ENCODE measurements at regions not wholly inside any gene's neighbourhood (a gene's known extent, or its start where the extent isn't known, plus 50 kb on each side); places are given as distances from the start of the nearest gene placed in this dataset.
"Not testable (repeated sequence)": the region's sequence is repeated elsewhere in the genome, so short reads cannot be mapped to it uniquely, and the experiment has no call there.

DNA sequence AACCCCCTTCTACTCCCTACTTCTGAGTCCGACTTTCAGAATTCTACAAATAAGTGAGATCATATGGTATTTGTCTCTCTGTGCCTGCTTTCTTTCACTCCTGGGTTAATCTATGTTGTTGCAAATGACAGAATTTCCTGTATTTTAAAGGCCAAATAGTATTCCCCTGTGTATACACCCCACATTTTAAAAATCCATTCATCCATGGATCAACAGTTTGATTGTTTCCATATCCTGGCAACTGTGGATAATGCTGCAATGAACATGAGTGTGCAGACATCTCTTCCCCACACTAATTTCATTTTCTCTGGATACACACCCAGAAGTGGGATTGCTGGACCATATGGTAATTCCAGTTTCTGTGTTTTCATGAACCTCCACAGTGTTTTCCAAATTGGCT lies 225.8 kb upstream of the TCERG1L start:
- no peaks in the 10 kb centered on the region for H3K9me3 Mint-ChIP-seq
- no peak overlapping the region for H3K4me3 Mint-ChIP-seq
- no peaks in the 10 kb centered on the region for H3K27me3 Mint-ChIP-seq (ENCODE audit: low read depth)
- no peaks in the 10 kb centered on the region for H3K4me1 Mint-ChIP-seq (ENCODE audit: low read depth)
- ATAC-seq (replicated peaks in 1 of 2) (no peak), DNase-seq (no peak)
- no peaks in the 10 kb centered on the region for H3K36me3 Mint-ChIP-seq (ENCODE audit: insufficient read depth in 2 of 2)
- H3K27ac Mint-ChIP-seq: no peak overlapping the region

DNA sequence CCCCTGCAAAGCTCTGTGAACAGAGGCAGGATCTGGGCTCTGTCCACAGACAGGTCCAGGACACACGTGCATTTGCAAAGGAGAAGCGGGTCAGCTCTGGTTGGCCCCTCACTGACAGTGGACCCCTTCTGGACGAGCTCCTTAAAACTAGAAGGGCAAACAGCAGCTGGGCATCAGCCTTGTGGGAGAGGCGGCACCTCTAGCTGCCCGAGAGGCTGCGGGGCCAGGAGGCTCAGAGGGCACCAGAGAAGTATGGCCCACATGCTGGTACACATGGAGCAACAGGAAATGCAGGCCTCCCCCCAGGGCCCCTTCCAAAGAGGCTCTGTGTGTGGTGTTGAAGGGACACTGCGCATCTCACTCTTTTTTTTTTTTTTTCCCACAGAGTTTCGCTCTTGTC lies 233.0 kb upstream of the TCERG1L start:
- Mint-ChIP-seq H3K4me3 (no peak overlapping the region), H3K27me3 (ENCODE audit: low read depth) (peaks cover 8% of the 10 kb centered on the region), H3K27ac (no peak overlapping the region), H3K9me3 (no peaks in the 10 kb centered on the region), H3K4me1 (ENCODE audit: low read depth) (no peaks in the 10 kb centered on the region), H3K36me3 (ENCODE audit: insufficient read depth in 2 of 2) (no peaks in the 10 kb centered on the region)
- ATAC-seq (replicated peaks in 1 of 2) (no peak), DNase-seq (no peak)

DNA sequence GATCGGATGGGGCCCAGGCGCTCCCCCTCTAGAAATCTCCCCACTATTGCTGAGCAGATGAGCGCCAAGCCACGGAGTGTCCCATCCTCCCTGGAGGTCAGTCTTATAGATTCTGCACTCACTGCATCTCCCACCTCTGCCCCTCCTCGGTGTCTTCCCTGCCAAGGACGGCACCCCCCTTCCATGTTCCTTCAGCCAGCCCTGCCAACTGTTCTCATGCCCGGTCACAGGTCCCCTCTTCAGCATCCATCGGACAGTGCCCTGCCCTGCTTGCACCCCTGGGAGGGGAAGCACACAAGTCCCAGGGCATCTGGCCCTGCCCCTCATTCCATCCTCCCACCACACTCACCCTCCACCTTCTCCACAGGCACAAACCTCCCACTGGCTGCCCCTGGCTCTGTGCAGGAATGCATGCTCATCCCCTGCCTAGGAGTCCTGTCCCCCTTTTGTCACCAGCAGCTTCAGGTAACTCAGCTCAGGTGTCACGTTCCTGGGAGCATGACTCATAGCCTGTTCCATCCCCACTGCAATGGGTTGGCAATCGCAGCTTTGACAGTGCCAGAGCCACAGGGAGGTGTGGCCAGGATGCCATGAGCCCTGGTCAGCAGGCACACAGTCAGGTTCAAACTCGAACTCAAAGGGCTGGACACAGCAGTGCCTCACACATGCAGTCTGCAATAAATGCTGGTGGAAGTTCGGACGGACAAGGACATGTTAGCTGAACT lies 234.7 kb upstream of the TCERG1L start:
- Mint-ChIP-seq H3K27me3 (ENCODE audit: low read depth) (peaks cover 8% of the 10 kb centered on the region), H3K36me3 (ENCODE audit: insufficient read depth in 2 of 2) (no peaks in the 10 kb centered on the region), H3K4me3 (no peak overlapping the region), H3K4me1 (ENCODE audit: low read depth) (no peaks in the 10 kb centered on the region), H3K27ac (no peak overlapping the region), H3K9me3 (no peaks in the 10 kb centered on the region)
- ATAC-seq (replicated peaks in 1 of 2): no peak
- no peak for DNase-seq

DNA sequence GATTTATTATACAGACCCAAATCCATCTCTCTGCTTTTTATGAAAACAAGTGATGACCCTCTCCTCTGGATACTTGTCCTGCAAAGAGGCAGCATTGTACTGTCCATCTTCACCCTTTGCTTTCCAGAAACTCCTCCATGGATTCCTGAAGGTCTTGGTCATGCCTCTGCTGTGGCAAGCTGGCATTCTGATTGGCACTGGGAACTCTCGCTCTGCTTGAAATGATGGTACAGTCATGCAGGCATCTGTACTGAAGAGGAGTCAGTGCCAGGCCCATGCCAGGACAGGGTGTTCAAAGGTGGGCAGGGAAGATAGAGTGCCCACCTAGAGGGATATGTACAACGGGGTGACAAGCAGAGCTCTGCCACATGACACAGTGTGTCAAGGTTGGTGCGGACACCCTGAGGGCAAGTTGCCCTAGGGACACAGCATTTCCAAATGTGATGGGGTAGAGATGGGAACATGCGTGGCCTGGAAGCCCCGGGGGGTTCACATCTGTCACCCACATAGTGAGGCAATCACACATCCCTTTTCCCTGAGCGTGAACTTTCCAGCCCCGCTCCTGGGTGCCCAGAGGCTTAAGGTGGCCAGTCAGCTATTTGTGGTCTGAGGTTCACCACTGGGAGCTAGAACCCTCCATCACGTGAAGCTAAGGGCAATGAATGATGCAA lies 235.7 kb upstream of the TCERG1L start:
- H3K4me1 Mint-ChIP-seq (ENCODE audit: low read depth): no peaks in the 10 kb centered on the region
- ATAC-seq (replicated peaks in 1 of 2): no peak
- no peak for DNase-seq

DNA sequence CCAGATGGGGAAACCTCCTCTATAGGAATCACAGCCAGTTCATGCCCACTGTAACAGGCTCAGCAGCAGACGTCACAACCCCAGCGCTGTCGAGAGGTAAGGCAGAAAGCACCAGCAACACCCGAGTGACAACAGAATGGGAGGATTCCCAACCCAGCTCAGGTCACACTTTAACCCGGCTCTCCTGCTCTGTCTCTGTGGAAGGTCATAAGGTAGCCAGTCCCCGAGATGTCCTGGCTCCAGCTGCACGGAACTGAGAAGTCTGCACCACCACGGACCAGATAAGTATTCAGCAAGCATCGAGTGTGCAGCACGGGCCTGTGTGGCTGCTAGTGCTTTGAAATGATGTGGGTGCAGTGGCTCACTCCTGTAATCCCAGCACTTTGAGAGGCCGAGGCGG lies 236.7 kb upstream of the TCERG1L start:
- ATAC-seq (replicated peaks in 1 of 2) (no peak), DNase-seq (no peak)

More for the DNA sequence above, 235.7 kb upstream of the TCERG1L start:
- no peak overlapping the region for H3K27ac Mint-ChIP-seq
- no peak overlapping the region for H3K4me3 Mint-ChIP-seq
- no peaks in the 10 kb centered on the region for H3K9me3 Mint-ChIP-seq
- H3K27me3 Mint-ChIP-seq (ENCODE audit: low read depth): peaks cover 8% of the 10 kb centered on the region
- no peaks in the 10 kb centered on the region for H3K36me3 Mint-ChIP-seq (ENCODE audit: insufficient read depth in 2 of 2)

DNA sequence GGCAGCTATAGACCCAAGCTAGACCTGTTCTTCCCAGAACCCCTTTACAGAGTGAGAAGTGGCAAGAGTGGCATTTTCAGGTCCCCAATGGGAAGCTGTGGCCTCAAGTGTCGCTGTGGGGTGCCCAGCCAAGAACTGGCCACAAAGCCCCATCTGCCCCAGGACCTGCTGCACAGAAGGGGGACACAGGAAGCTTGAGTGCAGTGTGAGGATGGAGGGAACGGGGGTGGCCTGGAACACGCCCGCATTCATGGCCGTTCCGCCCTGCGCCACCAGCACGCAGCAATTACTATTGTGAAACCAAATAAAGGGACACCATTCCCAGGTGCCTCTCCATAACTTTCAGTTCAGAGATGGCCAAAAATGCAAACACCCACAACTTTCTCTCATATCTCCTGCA lies 237.6 kb upstream of the TCERG1L start:
- Mint-ChIP-seq H3K27ac (no peak overlapping the region), H3K9me3 (no peaks in the 10 kb centered on the region), H3K36me3 (ENCODE audit: insufficient read depth in 2 of 2) (no peaks in the 10 kb centered on the region), H3K27me3 (ENCODE audit: low read depth) (peaks cover 8% of the 10 kb centered on the region), H3K4me3 (no peak overlapping the region), H3K4me1 (ENCODE audit: low read depth) (no peaks in the 10 kb centered on the region)
- ATAC-seq (replicated peaks in 1 of 2): no peak
- DNase-seq: no peak

More for the DNA sequence above, 236.7 kb upstream of the TCERG1L start:
- Mint-ChIP-seq H3K27me3 (ENCODE audit: low read depth) (peaks cover 8% of the 10 kb centered on the region), H3K9me3 (no peaks in the 10 kb centered on the region), H3K4me1 (ENCODE audit: low read depth) (no peaks in the 10 kb centered on the region), H3K36me3 (ENCODE audit: insufficient read depth in 2 of 2) (no peaks in the 10 kb centered on the region), H3K27ac (no peak overlapping the region), H3K4me3 (no peak overlapping the region)

DNA sequence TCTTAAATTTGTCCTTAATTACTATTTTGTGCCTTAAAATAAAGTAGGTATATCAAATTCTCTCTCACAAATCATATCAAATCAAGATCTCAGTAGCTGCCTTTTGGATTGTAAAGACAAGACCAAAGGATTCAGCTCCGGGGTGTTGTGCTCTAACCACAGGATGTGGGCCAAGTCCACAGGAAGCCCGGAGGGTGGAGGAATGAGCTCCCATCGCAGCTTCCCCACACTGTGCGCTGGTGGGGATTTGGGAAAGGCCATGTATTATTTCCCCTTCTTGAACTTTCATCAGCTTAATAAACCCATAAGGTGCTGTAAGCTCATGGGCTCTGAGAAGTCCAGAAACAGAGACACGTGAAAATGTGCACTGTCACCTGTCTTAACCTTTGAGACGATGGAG lies 241.6 kb upstream of the TCERG1L start:
- Mint-ChIP-seq H3K4me1 (ENCODE audit: low read depth) (no peaks in the 10 kb centered on the region), H3K27me3 (ENCODE audit: low read depth) (no peaks in the 10 kb centered on the region), H3K4me3 (no peak overlapping the region), H3K36me3 (ENCODE audit: insufficient read depth in 2 of 2) (no peaks in the 10 kb centered on the region), H3K27ac (no peak overlapping the region), H3K9me3 (no peaks in the 10 kb centered on the region)
- ATAC-seq (replicated peaks in 1 of 2): no peak
- no peak for DNase-seq

DNA sequence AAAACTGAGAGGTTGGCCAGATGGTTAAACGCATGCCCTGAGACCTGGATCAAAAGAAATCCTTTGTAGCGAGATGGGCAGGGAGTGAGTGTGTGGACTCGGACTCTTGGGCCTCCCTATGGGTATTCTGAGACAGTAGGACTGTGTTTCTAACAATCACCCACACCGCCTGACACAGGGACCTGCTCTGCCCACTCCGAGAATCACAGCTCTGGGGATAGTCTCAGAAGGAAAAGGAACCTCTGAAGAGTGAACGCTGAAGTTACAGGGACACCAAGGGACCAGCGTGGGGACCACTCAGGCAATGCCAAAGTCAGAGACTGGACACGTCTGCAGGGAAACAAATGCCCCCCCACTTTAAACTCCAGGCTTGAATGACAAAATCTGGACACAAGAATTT lies 242.1 kb upstream of the TCERG1L start:
- Mint-ChIP-seq H3K27me3 (ENCODE audit: low read depth) (no peaks in the 10 kb centered on the region), H3K9me3 (no peaks in the 10 kb centered on the region), H3K4me1 (ENCODE audit: low read depth) (no peaks in the 10 kb centered on the region), H3K4me3 (no peak overlapping the region), H3K27ac (no peak overlapping the region), H3K36me3 (ENCODE audit: insufficient read depth in 2 of 2) (no peaks in the 10 kb centered on the region)
- ATAC-seq (replicated peaks in 1 of 2) (no peak), DNase-seq (no peak)

DNA sequence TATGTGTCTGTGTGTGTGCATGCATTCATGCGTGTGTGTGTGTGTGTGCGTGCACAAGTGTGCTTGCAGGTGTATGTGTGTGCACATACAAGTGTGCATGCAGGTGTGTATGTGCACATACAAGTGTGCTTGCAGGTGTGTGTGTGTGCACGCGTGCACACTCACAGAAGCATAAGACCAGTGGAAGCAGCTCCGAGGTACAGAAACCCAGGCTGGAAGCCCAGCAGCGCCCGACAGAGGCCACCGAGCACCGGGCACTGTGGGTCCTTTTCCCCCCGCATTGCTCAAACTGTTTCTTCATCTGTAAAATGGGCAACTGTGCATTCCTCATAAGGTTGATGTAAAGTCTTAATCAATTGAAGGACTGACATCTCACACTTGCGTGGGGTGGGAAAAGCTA lies 243.3 kb upstream of the TCERG1L start:
- no peaks in the 10 kb centered on the region for H3K36me3 Mint-ChIP-seq (ENCODE audit: insufficient read depth in 2 of 2)

DNA sequence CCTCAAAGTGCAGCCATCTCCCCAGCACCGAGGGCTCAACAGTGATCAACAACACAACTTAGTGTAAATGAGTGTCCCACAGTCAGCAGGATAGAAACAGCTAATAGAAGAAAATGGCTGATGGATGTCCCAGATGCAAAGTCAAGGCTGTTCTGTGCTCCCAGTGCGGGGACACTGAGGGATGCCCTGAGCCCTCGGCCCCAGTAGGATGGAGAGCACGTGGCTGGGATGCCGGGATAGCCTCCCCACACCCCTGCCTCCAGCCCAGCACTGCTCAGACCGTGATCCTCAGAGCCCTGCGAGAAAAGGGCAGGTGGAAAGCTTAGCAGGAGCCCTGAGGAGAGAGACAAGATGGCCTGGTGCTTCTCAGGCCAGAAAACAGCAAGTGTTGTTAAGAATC lies 243.9 kb upstream of the TCERG1L start:
- Mint-ChIP-seq H3K4me3 (no peak overlapping the region), H3K9me3 (no peaks in the 10 kb centered on the region), H3K27ac (no peak overlapping the region), H3K36me3 (ENCODE audit: insufficient read depth in 2 of 2) (no peaks in the 10 kb centered on the region), H3K27me3 (ENCODE audit: low read depth) (no peaks in the 10 kb centered on the region), H3K4me1 (ENCODE audit: low read depth) (no peaks in the 10 kb centered on the region)
- DNase-seq: no peak
- ATAC-seq (replicated peaks in 1 of 2): no peak

More for the DNA sequence above, 243.3 kb upstream of the TCERG1L start:
- no peak for ATAC-seq (replicated peaks in 1 of 2)
- Mint-ChIP-seq H3K27ac (no peak overlapping the region), H3K4me3 (no peak overlapping the region), H3K4me1 (ENCODE audit: low read depth) (no peaks in the 10 kb centered on the region), H3K9me3 (no peaks in the 10 kb centered on the region), H3K27me3 (ENCODE audit: low read depth) (no peaks in the 10 kb centered on the region)
- DNase-seq: no peak

DNA sequence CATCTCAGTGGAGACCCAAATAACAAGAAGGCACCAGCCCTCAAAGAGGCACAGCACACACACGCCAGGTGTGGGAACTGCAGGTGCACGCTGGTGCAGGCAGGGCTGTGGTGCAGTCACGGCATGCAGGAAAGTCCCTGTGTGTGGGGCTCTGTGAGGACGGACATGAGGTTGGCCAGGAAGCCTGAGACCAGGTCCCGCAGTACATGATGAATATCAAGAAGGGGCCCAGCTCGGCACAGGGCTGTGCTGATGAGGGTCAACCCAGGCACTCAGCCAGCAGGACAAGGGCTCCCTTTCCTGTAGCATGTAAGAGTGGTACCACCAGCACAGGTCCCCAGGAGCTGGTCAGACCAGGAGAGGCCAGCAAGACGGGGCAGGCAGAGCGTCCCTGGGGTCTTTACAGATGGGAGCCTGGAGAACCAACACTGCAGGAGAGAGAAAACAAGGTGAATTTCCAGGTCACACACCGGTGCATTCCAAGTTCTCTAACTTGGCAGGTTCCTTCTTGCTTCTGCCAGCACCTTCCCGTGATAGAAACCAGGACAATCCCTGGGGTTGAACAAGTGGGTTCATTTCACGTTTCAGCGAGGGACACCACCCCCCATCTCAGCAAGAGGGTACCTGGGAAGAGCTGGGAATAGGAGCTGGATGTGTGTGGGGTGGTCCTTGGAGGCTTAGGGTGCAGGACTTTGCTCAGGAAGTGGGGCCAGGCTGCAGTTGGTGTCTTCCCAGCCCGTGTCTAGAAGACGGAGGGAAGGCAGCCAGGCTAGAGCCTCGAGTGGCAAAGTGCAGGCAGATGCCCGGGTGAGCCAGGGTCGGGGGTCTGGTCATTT lies 244.8 kb upstream of the TCERG1L start:
- Mint-ChIP-seq H3K4me1 (ENCODE audit: low read depth) (no peaks in the 10 kb centered on the region), H3K27ac (no peak overlapping the region), H3K4me3 (no peak overlapping the region), H3K9me3 (no peaks in the 10 kb centered on the region), H3K27me3 (ENCODE audit: low read depth) (no peaks in the 10 kb centered on the region), H3K36me3 (ENCODE audit: insufficient read depth in 2 of 2) (no peaks in the 10 kb centered on the region)
- DNase-seq: no peak
- ATAC-seq (replicated peaks in 1 of 2): no peak

DNA sequence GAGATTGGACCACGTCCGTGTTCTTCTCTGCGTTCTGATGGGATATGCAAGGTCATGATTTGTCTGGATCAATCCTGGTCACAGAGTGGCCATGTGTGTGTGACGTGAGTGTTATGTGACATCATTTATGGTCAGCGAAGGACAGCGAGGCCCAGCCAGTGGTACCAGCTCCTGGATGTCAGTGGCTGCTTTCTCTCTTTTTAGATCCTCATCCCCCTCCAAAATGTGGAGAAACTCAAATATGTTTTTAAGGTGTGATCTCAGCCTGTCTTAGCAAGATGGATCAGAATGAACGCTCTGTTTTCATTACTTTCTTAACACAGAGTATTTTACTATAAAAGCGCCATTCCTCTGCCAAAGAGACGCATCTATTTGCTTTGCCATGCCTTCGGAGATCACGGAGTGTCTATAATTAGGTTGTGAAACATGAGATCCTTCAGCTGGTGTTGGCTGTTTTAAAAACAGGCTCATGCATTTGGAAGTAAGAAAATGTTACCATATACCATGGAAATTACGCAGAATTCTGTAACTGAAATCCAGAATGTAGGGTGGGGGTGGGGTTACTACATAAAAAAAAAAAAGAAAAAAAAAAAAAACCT lies 245.5 kb upstream of the TCERG1L start:
- H3K9me3 Mint-ChIP-seq: no peaks in the 10 kb centered on the region
- no peaks in the 10 kb centered on the region for H3K4me1 Mint-ChIP-seq (ENCODE audit: low read depth)
- DNase-seq: no peak
- no peak for ATAC-seq (replicated peaks in 1 of 2)
- H3K4me3 Mint-ChIP-seq: no peak overlapping the region
- H3K27me3 Mint-ChIP-seq (ENCODE audit: low read depth): no peaks in the 10 kb centered on the region
- no peak overlapping the region for H3K27ac Mint-ChIP-seq
- no peaks in the 10 kb centered on the region for H3K36me3 Mint-ChIP-seq (ENCODE audit: insufficient read depth in 2 of 2)

DNA sequence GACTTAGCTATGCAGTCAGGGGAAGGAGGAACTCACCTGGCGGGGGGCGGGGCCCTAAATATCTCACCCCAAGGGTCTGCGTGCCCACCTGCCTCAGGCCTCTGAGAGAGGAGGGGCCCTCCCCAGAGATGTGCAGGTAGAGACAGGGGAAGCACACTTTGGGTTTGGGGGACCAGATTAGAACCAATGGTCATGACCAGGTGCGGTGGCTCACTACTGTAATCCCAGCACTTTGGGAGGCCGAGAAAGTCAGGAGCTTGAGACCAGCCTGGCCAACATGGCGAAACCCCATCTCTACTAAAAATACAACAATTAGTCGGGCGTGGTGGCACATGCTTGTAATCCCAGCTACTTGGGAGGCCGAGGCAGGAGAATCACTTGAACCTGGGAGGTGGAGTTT lies 246.4 kb upstream of the TCERG1L start:
- not testable (repeated sequence) for H3K36me3 Mint-ChIP-seq (ENCODE audit: insufficient read depth in 2 of 2); H3K27ac Mint-ChIP-seq; H3K27me3 Mint-ChIP-seq (ENCODE audit: low read depth); ATAC-seq (replicated peaks in 1 of 2); H3K4me1 Mint-ChIP-seq (ENCODE audit: low read depth); H3K9me3 Mint-ChIP-seq; H3K4me3 Mint-ChIP-seq; DNase-seq

Measured in activated T-cell treated with anti-CD3 and anti-CD28 coated beads, Interleukin-2, amount 50 U/mL, for 72 hours (primary cell).